KMS-11 (cell line): ENCODE measurements at regions not wholly inside any gene's neighbourhood (a gene's known extent, or its start where the extent isn't known, plus 50 kb on each side); places are given as distances from the start of the nearest gene placed in this dataset.

Experiments
- H2AFZ ChIP-seq: fragments of 200-600 bp; sonication (generic); 2 replicates; pipeline ENCODE4 v1.6.1; 2016; ENCODE audit warnings: antibody characterized with exemption, mixed run types, low read depth
- H3K27ac ChIP-seq: fragments of 200-600 bp; sonication (generic); 2 replicates; pipeline ENCODE4 v1.6.1; 2016; ENCODE audit warnings: mild to moderate bottlenecking, mixed run types
- H3K27me3 ChIP-seq: fragments of 200-600 bp; sonication (generic); 2 replicates; pipeline ENCODE4 v1.6.1; 2017; ENCODE audit warnings: mild to moderate bottlenecking, low read depth, mixed run types, moderate library complexity; ENCODE audit not compliant: insufficient read depth
- H3K36me3 ChIP-seq: fragments of 200-600 bp; sonication (generic); 2 replicates; pipeline ENCODE4 v1.6.1; 2017; ENCODE audit warnings: mild to moderate bottlenecking, mixed run types; ENCODE audit not compliant: insufficient read depth
- H3K4me1 ChIP-seq: fragments of 200-600 bp; sonication (generic); 2 replicates; pipeline ENCODE4 v1.6.1; 2016; ENCODE audit warnings: mild to moderate bottlenecking, low read depth, mixed run types; ENCODE audit not compliant: poor library complexity, severe bottlenecking
- H3K4me2 ChIP-seq: fragments of 200-600 bp; sonication (generic); 2 replicates; pipeline ENCODE4 v1.7.0; 2016; ENCODE audit warnings: mild to moderate bottlenecking, mixed run types
- H3K4me3 ChIP-seq: fragments of 200-600 bp; sonication (generic); IDR thresholded peaks from 2 replicates; pipeline ENCODE4 v1.6.1; 2017; ENCODE audit warnings: low read depth, low read length, mixed read lengths; ENCODE audit not compliant: insufficient read depth
- H3K79me2 ChIP-seq: fragments of 200-600 bp; sonication (generic); 2 replicates; pipeline ENCODE4 v1.6.1; 2016; ENCODE audit warnings: low read depth, mixed run types; ENCODE audit not compliant: insufficient read depth
- H3K9ac ChIP-seq: fragments of 200-600 bp; sonication (generic); 2 replicates; pipeline ENCODE4 v1.6.1; 2016; ENCODE audit warnings: mild to moderate bottlenecking, mixed run types
- H4K20me1 ChIP-seq: fragments of 200-600 bp; sonication (generic); 2 replicates; pipeline ENCODE4 v1.6.1; 2016; ENCODE audit warnings: mild to moderate bottlenecking, mixed run types; ENCODE audit not compliant: insufficient read depth
- TF ChIP-seq, protein P1 (sequence below): fragments of 200-600 bp; sonication (generic); conservative IDR thresholded peaks from 2 replicates; pipeline ENCODE4 v1.6.1; 2017; ENCODE audit warnings: low read depth, mild to moderate bottlenecking, antibody characterized with exemption, low read length, moderate library complexity, mixed read lengths

DNA sequence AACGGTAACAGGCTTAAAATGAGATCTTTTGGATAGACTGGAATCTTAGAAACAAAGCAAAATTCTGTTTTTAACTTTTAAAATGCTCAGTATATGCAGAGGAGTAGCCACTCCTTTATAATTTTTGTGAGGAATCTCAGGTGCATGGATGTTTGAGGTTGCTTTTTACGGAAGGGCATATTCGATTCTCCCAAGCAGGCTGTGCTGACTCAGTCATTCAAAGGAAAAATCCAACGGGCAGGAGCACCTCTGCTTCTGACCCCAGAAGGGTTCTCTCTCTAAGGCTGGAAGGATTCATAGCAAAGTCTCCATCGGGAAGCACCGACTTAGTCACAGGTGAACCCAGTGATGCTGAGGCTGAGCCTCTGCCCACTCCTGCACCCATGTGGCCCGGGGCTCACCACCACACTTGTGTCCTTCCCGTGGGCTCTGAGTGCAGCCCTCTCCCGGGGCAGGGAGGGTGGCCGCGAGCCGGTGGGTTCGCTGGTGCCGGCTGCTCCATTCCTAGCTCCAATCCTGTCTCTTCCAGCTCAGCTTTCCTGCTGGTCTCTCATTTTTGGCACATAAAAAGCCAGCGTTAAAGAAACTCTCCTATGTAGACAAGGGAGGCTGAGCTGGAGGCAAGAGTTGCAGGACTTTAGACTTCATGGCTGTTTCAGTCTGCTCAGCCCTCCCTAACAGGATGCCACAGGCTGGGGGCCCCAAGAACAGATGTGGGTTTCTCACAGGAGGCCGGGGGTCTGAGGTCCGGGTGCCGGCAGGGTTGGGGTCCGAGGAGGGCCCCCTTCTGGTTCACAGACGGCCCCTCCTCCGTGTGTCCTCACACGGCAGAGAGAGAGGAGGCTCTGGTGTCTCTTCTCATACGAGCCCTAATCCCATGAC lies 135.6 kb upstream of the LPCAT1 start:
- H3K9ac ChIP-seq: no peak overlapping the region
- H2AFZ ChIP-seq: no peak overlapping the region
- no peaks in the 10 kb centered on the region for H3K36me3 ChIP-seq
- no peaks in the 10 kb centered on the region for H4K20me1 ChIP-seq
- H3K4me2 ChIP-seq: no peak overlapping the region
- no peak overlapping the region for H3K4me3 ChIP-seq
- peaks cover 2% of the 10 kb centered on the region for H3K4me1 ChIP-seq
- H3K27ac ChIP-seq: no peak overlapping the region
- TF ChIP-seq, protein P1, sequence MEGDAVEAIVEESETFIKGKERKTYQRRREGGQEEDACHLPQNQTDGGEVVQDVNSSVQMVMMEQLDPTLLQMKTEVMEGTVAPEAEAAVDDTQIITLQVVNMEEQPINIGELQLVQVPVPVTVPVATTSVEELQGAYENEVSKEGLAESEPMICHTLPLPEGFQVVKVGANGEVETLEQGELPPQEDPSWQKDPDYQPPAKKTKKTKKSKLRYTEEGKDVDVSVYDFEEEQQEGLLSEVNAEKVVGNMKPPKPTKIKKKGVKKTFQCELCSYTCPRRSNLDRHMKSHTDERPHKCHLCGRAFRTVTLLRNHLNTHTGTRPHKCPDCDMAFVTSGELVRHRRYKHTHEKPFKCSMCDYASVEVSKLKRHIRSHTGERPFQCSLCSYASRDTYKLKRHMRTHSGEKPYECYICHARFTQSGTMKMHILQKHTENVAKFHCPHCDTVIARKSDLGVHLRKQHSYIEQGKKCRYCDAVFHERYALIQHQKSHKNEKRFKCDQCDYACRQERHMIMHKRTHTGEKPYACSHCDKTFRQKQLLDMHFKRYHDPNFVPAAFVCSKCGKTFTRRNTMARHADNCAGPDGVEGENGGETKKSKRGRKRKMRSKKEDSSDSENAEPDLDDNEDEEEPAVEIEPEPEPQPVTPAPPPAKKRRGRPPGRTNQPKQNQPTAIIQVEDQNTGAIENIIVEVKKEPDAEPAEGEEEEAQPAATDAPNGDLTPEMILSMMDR: no peak
- peaks cover 29% of the 10 kb centered on the region for H3K27me3 ChIP-seq
- no peaks in the 10 kb centered on the region for H3K79me2 ChIP-seq

- H2AFZ ChIP-seq: no peak overlapping the region
- no peaks in the 10 kb centered on the region for H3K79me2 ChIP-seq
- H3K36me3 ChIP-seq: no peaks in the 10 kb centered on the region
- no peak overlapping the region for H3K27ac ChIP-seq
- TF ChIP-seq, protein P1: no peak
- H4K20me1 ChIP-seq: no peaks in the 10 kb centered on the region
- H3K4me1 ChIP-seq: peaks cover 6% of the 10 kb centered on the region
- no peak overlapping the region for H3K9ac ChIP-seq
- no peak overlapping the region for H3K4me3 ChIP-seq
- no peak overlapping the region for H3K4me2 ChIP-seq
- H3K27me3 ChIP-seq: peaks cover 27% of the 10 kb centered on the region
Measured at GRCh38 chr5:1658665-1659064, 134.9 kb upstream of the LPCAT1 start.

DNA sequence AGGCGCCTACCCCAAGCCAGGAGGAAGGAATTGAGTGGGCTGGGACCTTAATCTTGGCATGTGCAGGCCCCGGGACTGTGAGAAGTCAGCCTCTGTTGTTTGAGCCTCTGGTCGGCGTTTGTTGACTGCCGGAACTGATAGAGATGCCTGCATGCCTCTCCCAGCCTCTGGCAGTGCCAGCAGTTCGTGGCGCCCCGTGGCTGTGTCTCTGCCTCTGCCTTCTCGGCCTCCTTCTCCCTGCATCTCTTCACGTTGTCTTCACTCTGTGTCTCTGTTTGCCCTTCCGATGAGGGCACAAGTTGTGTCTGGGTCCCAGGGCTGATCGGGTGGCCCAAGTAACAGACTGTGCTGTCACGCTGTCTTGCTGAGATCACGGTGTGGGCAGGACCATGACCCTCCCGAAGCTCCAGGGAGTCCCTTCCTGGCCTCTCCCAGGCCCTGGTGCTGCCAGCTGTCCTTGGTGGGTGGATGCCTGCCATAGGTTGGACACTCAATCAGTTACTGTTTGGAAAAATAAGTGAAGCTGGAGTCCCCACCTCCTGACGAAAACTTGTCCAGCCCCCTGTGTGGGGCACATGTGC lies 133.5 kb upstream of the LPCAT1 start:
- Histone ChIP-seq H3K9ac (no peak overlapping the region), H3K27ac (no peak overlapping the region), H3K4me2 (no peak overlapping the region), H3K27me3 (peaks cover 27% of the 10 kb centered on the region), H4K20me1 (no peaks in the 10 kb centered on the region), H3K4me1 (peaks cover 16% of the 10 kb centered on the region), H2AFZ (no peak overlapping the region), H3K79me2 (no peaks in the 10 kb centered on the region), H3K36me3 (no peaks in the 10 kb centered on the region), H3K4me3 (no peak overlapping the region)
- TF ChIP-seq, protein P1: no peak

GRCh38 chr5:1656271-1656975 lies 132.7 kb upstream of the LPCAT1 start:
- no peak overlapping the region for H3K9ac ChIP-seq
- H3K36me3 ChIP-seq: no peaks in the 10 kb centered on the region
- H3K4me1 ChIP-seq: peaks cover 16% of the 10 kb centered on the region
- no peaks in the 10 kb centered on the region for H4K20me1 ChIP-seq
- no peak overlapping the region for H3K27ac ChIP-seq
- H3K79me2 ChIP-seq: no peaks in the 10 kb centered on the region
- H3K27me3 ChIP-seq: peaks cover 27% of the 10 kb centered on the region
- H3K4me3 ChIP-seq: no peak overlapping the region
- no peak overlapping the region for H3K4me2 ChIP-seq
- H2AFZ ChIP-seq: no peak overlapping the region
- TF ChIP-seq, protein P1: no peak
